GM12878 (cell line): ENCODE measurements at regions not wholly inside any gene's neighbourhood (a gene's known extent, or its start where the extent isn't known, plus 50 kb on each side); places are given as distances from the start of the nearest gene placed in this dataset.

Experiments used
- ATAC-seq: fragments of 200-7000 bp; cut with Tn5 transposase; 3 replicates; pipeline ENCODE4 v1.9.1; 2020; ENCODE audit warnings: mild to moderate bottlenecking, moderate library complexity
- BruUV-seq: library from RNA; stranded (reverse); fragments of 400-500 nt; replicated peaks from 2 replicates; lab custom pipeline; 2021; lab: Mats Ljungman, UMichigan
- CTCF ChIA-PET: fragments of 300-600 bp; sonication (Branson Sonifier 250); formaldehyde crosslinking; extraction: SDS; loops from one replicate; lab custom pipeline; 2021; ENCODE audit warnings: inconsistent platforms; lab: Yijun Ruan, JAX
- POLR2A ChIA-PET: fragments of 350-600 bp; formaldehyde crosslinking; extraction: SDS; loops from one replicate; lab custom pipeline; 2021; ENCODE audit warnings: inconsistent platforms; lab: Charles Lee
- RAD21 ChIA-PET: fragments of 300-600 bp; sonication (Branson Sonifier 250); formaldehyde crosslinking; loops from one replicate; lab custom pipeline; 2023; ENCODE audit warnings: antibody characterized with exemption; ENCODE audit not compliant: unreplicated experiment; lab: Charles Lee
- SMC1A ChIA-PET: fragments of 300-600 bp; sonication (Branson Sonifier 250); formaldehyde crosslinking; loops from one replicate; lab custom pipeline; 2023; ENCODE audit not compliant: unreplicated experiment, uncharacterized antibody; lab: Charles Lee
- DNase-seq: peaks from one replicate; pipeline ENCODE4 v3.0.0-alpha.2; 2011; ENCODE audit warnings: low read depth, low spot score
- FAIRE-seq: peaks from 3 replicates; lab custom pipeline; 2011; peaks lifted over from hg19 to GRCh38; lab: Jason Lieb, UNC
- H2AFZ ChIP-seq: 2 replicates; pipeline ENCODE4 v1.6.0; 2011; ENCODE audit warnings: low read depth, low read length, control low read depth; ENCODE audit not compliant: control insufficient read depth
- H3K27ac ChIP-seq: 2 replicates; pipeline ENCODE4 v1.5.1; 2011; ENCODE audit warnings: control low read depth; ENCODE audit not compliant: control insufficient read depth, insufficient read depth
- H3K27me3 ChIP-seq, 2 experiments: replicated peaks in 1 of 2; 2 replicates each; pipeline versions ENCODE4 v1.6.0 to v1.6.1; 2011; ENCODE audit warnings: low read length in 1 of 2; ENCODE audit not compliant: control insufficient read depth in 2 of 2, insufficient read depth in 2 of 2
- H3K36me3 ChIP-seq, 2 experiments: 2 replicates each; pipeline ENCODE4 v1.5.1; 2011; ENCODE audit warnings: low read length in 1 of 2; ENCODE audit not compliant: control insufficient read depth in 2 of 2, insufficient read depth in 2 of 2
- H3K4me1 ChIP-seq: 2 replicates; pipeline ENCODE4 v1.6.1; 2011; ENCODE audit warnings: mild to moderate bottlenecking, low read length, moderate library complexity, mixed read lengths; ENCODE audit not compliant: control insufficient read depth, insufficient read depth
- H3K4me2 ChIP-seq: 2 replicates; pipeline ENCODE4 v1.6.0; 2011; ENCODE audit warnings: control low read depth; ENCODE audit not compliant: control insufficient read depth, insufficient read depth
- H3K4me3 ChIP-seq: fragments of 200-600 bp; sonication (generic); 2 replicates; pipeline ENCODE4 v1.5.1; 2016
- H3K79me2 ChIP-seq: 2 replicates; pipeline ENCODE4 v1.6.0; 2011; ENCODE audit warnings: low read length; ENCODE audit not compliant: control insufficient read depth, insufficient read depth
- H3K9ac ChIP-seq: 2 replicates; pipeline ENCODE4 v1.8.0; 2011; ENCODE audit warnings: low read length, control low read depth, mixed read lengths; ENCODE audit not compliant: control insufficient read depth, insufficient read depth
- H3K9me3 ChIP-seq: replicated peaks from 3 replicates; pipeline ENCODE4 v1.5.1; 2011; ENCODE audit warnings: mild to moderate bottlenecking, low read length; ENCODE audit not compliant: control insufficient read depth, insufficient read depth
- H4K20me1 ChIP-seq: 2 replicates; pipeline ENCODE4 v1.6.0; 2011; ENCODE audit not compliant: control insufficient read depth, insufficient read depth
- BMI1 ChIP-seq: fragments of 450-650 bp; IDR thresholded peaks from 2 replicates; pipeline ENCODE4 v1.6.1; 2016; ENCODE audit warnings: mild to moderate bottlenecking, moderate library complexity, borderline replicate concordance
- CEBPB ChIP-seq, 2 experiments: fragments of 150-350 bp in 1 of 2; IDR thresholded peaks; 2 replicates each; pipeline ENCODE4 v1.6.1; 2012 to 2014; ENCODE audit warnings: low read depth in 2 of 2, low read length in 2 of 2, borderline replicate concordance in 1 of 2, inconsistent platforms in 1 of 2
- CHD1 ChIP-seq: IDR thresholded peaks from 2 replicates; pipeline ENCODE4 v1.6.1; 2012; ENCODE audit warnings: low read depth, low read length, improper control_type of control experiment
- CTCF ChIP-seq, 3 experiments: IDR thresholded peaks in 2 of 3; conservative IDR thresholded peaks in 1 of 3; 2 replicates each; pipeline ENCODE4 v1.5.1; 2011; ENCODE audit warnings: low read depth in 3 of 3, low read length in 3 of 3, mild to moderate bottlenecking in 3 of 3, control low read depth in 2 of 3, moderate library complexity in 2 of 3, inconsistent platforms in 1 of 3, mixed read lengths in 1 of 3; ENCODE audit not compliant: control insufficient read depth in 2 of 3, insufficient read depth in 1 of 3; ENCODE audit errors: extremely low read depth in 1 of 3
- E4F1 ChIP-seq: fragments of 450-650 bp; IDR thresholded peaks from 2 replicates; pipeline ENCODE4 v1.6.1; 2018; ENCODE audit warnings: borderline replicate concordance, mild to moderate bottlenecking; ENCODE audit not compliant: partially characterized antibody
- FOS ChIP-seq: IDR thresholded peaks from 3 replicates; pipeline ENCODE4 v1.6.1; 2011; ENCODE audit warnings: borderline replicate concordance; ENCODE audit not compliant: insufficient read length; ENCODE audit errors: extremely low read depth
- IKZF2 ChIP-seq, 2 experiments: fragments of 450-650 bp; IDR thresholded peaks; 2 replicates each; pipeline ENCODE4 v1.6.1; 2017; ENCODE audit warnings: mild to moderate bottlenecking in 2 of 2, moderate library complexity in 2 of 2
- NFIC ChIP-seq: IDR thresholded peaks from 2 replicates; pipeline ENCODE4 v1.6.1; 2012; ENCODE audit warnings: low read depth, mild to moderate bottlenecking, inconsistent platforms, low read length, moderate library complexity
- PAX5 ChIP-seq: IDR thresholded peaks from 2 replicates; pipeline ENCODE4 v1.6.1; 2011; ENCODE audit warnings: low read depth, low read length, borderline replicate concordance
- POU2F2 ChIP-seq: IDR thresholded peaks from 3 replicates; pipeline ENCODE4 v1.6.1; 2011; ENCODE audit warnings: low read depth, mild to moderate bottlenecking, low read length, borderline replicate concordance
- SMARCA5 ChIP-seq: fragments of 450-650 bp; IDR thresholded peaks from 2 replicates; pipeline ENCODE4 v1.6.1; 2017; ENCODE audit warnings: mild to moderate bottlenecking
- SUPT20H ChIP-seq: IDR thresholded peaks from 2 replicates; pipeline ENCODE4 v1.6.1; 2011; ENCODE audit warnings: low read depth, mild to moderate bottlenecking, low read length, moderate library complexity, borderline replicate concordance; ENCODE audit not compliant: control insufficient read depth
- SUZ12 ChIP-seq: fragments of 200-600 bp; sonication (generic); IDR thresholded peaks from one replicate; pipeline ENCODE4 v1.6.1; 2018; ENCODE audit warnings: antibody characterized with exemption, mild to moderate bottlenecking; ENCODE audit not compliant: unreplicated experiment
- TBL1XR1 ChIP-seq: IDR thresholded peaks from 2 replicates; pipeline ENCODE4 v1.6.1; 2012; ENCODE audit warnings: low read depth, low read length, improper control_type of control experiment
- YBX1 ChIP-seq: fragments of 450-650 bp; IDR thresholded peaks from 2 replicates; pipeline ENCODE4 v1.6.1; 2016; ENCODE audit warnings: antibody characterized with exemption
- YY1 ChIP-seq: IDR thresholded peaks from 2 replicates; pipeline ENCODE4 v1.6.1; 2011; ENCODE audit warnings: low read depth, mild to moderate bottlenecking, low read length
- WGBS: methylation state at CpG from one replicate; pipeline ENCODE4 v1.1.6; 2016; ENCODE audit warnings: low lambda C conversion rate; ENCODE audit not compliant: insufficient replicate concordance, insufficient coverage; ENCODE audit errors: missing lambda C conversion rate; 5-methylcytosine and 5-hydroxymethylcytosine counted together
- in situ Hi-C: fragments of 300-500 bp; cut with MboI; formaldehyde crosslinking; loops from 9 replicates; pipeline ENCODE4 v1.14.3; 2018; ENCODE audit warnings: mixed read lengths
- intact Hi-C: fragments of 100-400 bp; cut with micrococcal nuclease; formaldehyde crosslinking; loops from one replicate; pipeline ENCODE4 v1.14.2; 2022; ENCODE audit not compliant: unreplicated experiment

- in situ Hi-C loops, result no loop called here
- TF ChIP-seq TBL1XR1 (no peak), SUPT20H (no peak), CTCF (IDR thresholded peaks at IDR 0.05 in 2 of 3, conservative IDR thresholded peaks at IDR 0.05 in 1 of 3; ENCODE audit: control insufficient read depth in 2 of 3, extremely low read depth in 1 of 3, insufficient read depth in 1 of 3, low read depth in 3 of 3, low read length in 3 of 3) (no peak), PAX5 (no peak), YBX1 (no peak), BMI1 (no peak)
- Histone ChIP-seq H3K9ac (no peak overlapping the region), H3K4me2 (no peak overlapping the region), H2AFZ (no peak overlapping the region), H3K27me3 (no peaks in the 10 kb centered on the region), H3K4me3 (no peak overlapping the region), H3K9me3 (no peaks in the 10 kb centered on the region; the same call in 2 of the 3 replicates), H3K79me2 (no peaks in the 10 kb centered on the region), H3K27ac (no peak overlapping the region), H3K36me3 (no peaks in the 10 kb centered on the region), H3K4me1 (peaks cover 24% of the 10 kb centered on the region), H4K20me1 (no peaks in the 10 kb centered on the region)
- FAIRE-seq, result no peak
- DNase-seq, result no peak
- intact Hi-C loops, result loop anchor here (10.0 kb wide), 1 partner anchor 309 kb away; the partner anchor contains the start of gene KLF6
- ChIA-PET CTCF (no interaction called here), POLR2A (no interaction called here), RAD21 (no interaction called here), SMC1A (no interaction called here)
- 64% methylated on average over 6 of the region's 6 CpGs for WGBS
- no TSS peak for BruUV-seq
- no peak for ATAC-seq
Observed at GRCh38 chr10:3475367-3475766, 302.8 kb upstream of the PITRM1 start.

GRCh38 chr10:3474266-3474665, 301.7 kb upstream of the PITRM1 start:
- DNase-seq, result no peak
- Histone ChIP-seq H3K27ac (no peak overlapping the region), H3K4me1 (peaks cover 27% of the 10 kb centered on the region), H3K4me3 (no peak overlapping the region), H3K79me2 (no peaks in the 10 kb centered on the region), H2AFZ (no peak overlapping the region), H3K36me3 (no peaks in the 10 kb centered on the region), H3K27me3 (no peaks in the 10 kb centered on the region), H3K4me2 (no peak overlapping the region), H3K9ac (no peak overlapping the region), H4K20me1 (no peaks in the 10 kb centered on the region), H3K9me3 (no peaks in the 10 kb centered on the region; the same call in 2 of the 3 replicates)
- in situ Hi-C loops (no loop called here), intact Hi-C loops (loop anchor here (10.0 kb wide), 1 partner anchor 311 kb away; the partner anchor contains the start of gene KLF6)
- SMC1A ChIA-PET, result no interaction called here
- RAD21 ChIA-PET, result no interaction called here
- 97% methylated on average over 7 of the region's 8 CpGs for WGBS
- no peak for ATAC-seq
- POLR2A ChIA-PET, result no interaction called here
- no TSS peak for BruUV-seq
- CTCF ChIA-PET, result no interaction called here
- no peak for FAIRE-seq
- no peak for TF ChIP-seq POU2F2
- TF ChIP-seq NFIC, result no peak
- TF ChIP-seq E4F1, result no peak
- no peak for TF ChIP-seq CHD1
- TF ChIP-seq CEBPB (IDR thresholded peaks at IDR 0.05; ENCODE audit: borderline replicate concordance in 1 of 2, low read depth in 2 of 2, low read length in 2 of 2), result no peak
- no peak for TF ChIP-seq FOS
- no peak for TF ChIP-seq SUZ12
- TF ChIP-seq YY1, result no peak
- TF ChIP-seq SMARCA5, result no peak
- no peak for TF ChIP-seq IKZF2 (IDR thresholded peaks at IDR 0.05)
